ENCODE measurements at regions not wholly inside any gene's neighbourhood (a gene's known extent, or its start where the extent isn't known, plus 50 kb on each side); places are given as distances from the start of the nearest gene placed in this dataset.

GRCh38 chr4:20395160-20395773 is 143.6 kb downstream of the SLIT2 start:
- DNase-seq = peak; percentile 15
- Histone ChIP-seq H4K5ac (ENCODE audit: low read depth, low read length) (no peak overlapping the region), H3K4me2 (ENCODE audit: low read depth, low read length) (no peak overlapping the region), H3K9me3 (ENCODE audit: control insufficient read depth, insufficient read depth, low read length) (no peaks in the 10 kb centered on the region), H3K18ac (ENCODE audit: low read depth, low read length) (no peak overlapping the region), H3K14ac (replicated peaks; ENCODE audit: low read depth, low read length) (no peak overlapping the region), H2AK5ac (ENCODE audit: low read depth, low read length) (no peak overlapping the region), H4K20me1 (ENCODE audit: insufficient read depth, low read length) (no peaks in the 10 kb centered on the region), H3K36me3 (ENCODE audit: control insufficient read depth, insufficient read depth, low read length) (no peaks in the 10 kb centered on the region), H2BK5ac (ENCODE audit: low read depth, low read length, poor library complexity, severe bottlenecking) (no peak overlapping the region), H3K27me3 (ENCODE audit: control insufficient read depth, insufficient read depth, low read length) (no peaks in the 10 kb centered on the region), H4K8ac (ENCODE audit: low read depth in 2 of 2, low read length in 2 of 2) (no peak overlapping the region), H2AFZ (replicated peaks; ENCODE audit: low read length, poor library complexity) (no peak overlapping the region), H2BK15ac (ENCODE audit: low read depth, low read length) (no peak overlapping the region), H3K56ac (ENCODE audit: extremely low read depth, insufficient read depth, low read length) (no peak overlapping the region), H3K9ac (ENCODE audit: low read depth, low read length) (no peak overlapping the region), H4K91ac (ENCODE audit: insufficient read depth, low read depth, low read length) (no peak overlapping the region), H3K4ac (ENCODE audit: low read depth, low read length) (no peak overlapping the region), H3K27ac (ENCODE audit: insufficient read depth, low read length) (no peak overlapping the region), H2BK20ac (ENCODE audit: low read depth, low read length) (no peak overlapping the region), H2BK120ac (ENCODE audit: low read depth, low read length) (no peak overlapping the region), H3K9me1 (ENCODE audit: insufficient read depth, low read length) (no peaks in the 10 kb centered on the region), H2AK9ac (replicated peaks; ENCODE audit: low read depth, low read length, poor library complexity) (no peak overlapping the region), H3K79me1 (ENCODE audit: low read depth in 1 of 2, low read length in 2 of 2) (no peaks in the 10 kb centered on the region), H3K23ac (ENCODE audit: low read depth, low read length) (no peak overlapping the region), H3K4me1 (ENCODE audit: control insufficient read depth, insufficient read depth, low read length) (no peaks in the 10 kb centered on the region), H3K4me3 (ENCODE audit: insufficient read depth, low read depth, low read length) (no peak overlapping the region)
- POLR2A ChIA-PET (ENCODE audit: unreplicated experiment) = no interaction called here
- CTCF ChIA-PET = interaction anchor here (0.9 to 1.2 kb wide), 4 partner anchors 10 to 130 kb away, joined by 3 to 5 read pairs (median 4); no protein-coding TSS in a partner anchor
- dilution Hi-C loops (cut with HindIII; ENCODE audit: low sequenced_read_pairs, unreplicated experiment) = no loop called here
- in situ Hi-C loops (cut with MboI; ENCODE audit: low sequenced_read_pairs) = no loop called here
- BruUV-seq (replicated peaks) = no TSS peak
- no CpG with 5 or more reads among the region's 3 CpGs for WGBS, 2 experiments (ENCODE audit: extremely low coverage in 2 of 2, insufficient read length in 1 of 2)
- TF ChIP-seq FOS (IDR thresholded peaks at IDR 0.05; ENCODE audit: low read depth, low read length) (no peak), MAFK (IDR thresholded peaks at IDR 0.05; ENCODE audit: low read depth, low read length) (no peak), RFX5 (IDR thresholded peaks at IDR 0.05; ENCODE audit: low read depth, low read length) (no peak), POLR2A (IDR thresholded peaks at IDR 0.05; ENCODE audit: low read depth, low read length) (no peak)
- TF ChIP-seq, protein P1, sequence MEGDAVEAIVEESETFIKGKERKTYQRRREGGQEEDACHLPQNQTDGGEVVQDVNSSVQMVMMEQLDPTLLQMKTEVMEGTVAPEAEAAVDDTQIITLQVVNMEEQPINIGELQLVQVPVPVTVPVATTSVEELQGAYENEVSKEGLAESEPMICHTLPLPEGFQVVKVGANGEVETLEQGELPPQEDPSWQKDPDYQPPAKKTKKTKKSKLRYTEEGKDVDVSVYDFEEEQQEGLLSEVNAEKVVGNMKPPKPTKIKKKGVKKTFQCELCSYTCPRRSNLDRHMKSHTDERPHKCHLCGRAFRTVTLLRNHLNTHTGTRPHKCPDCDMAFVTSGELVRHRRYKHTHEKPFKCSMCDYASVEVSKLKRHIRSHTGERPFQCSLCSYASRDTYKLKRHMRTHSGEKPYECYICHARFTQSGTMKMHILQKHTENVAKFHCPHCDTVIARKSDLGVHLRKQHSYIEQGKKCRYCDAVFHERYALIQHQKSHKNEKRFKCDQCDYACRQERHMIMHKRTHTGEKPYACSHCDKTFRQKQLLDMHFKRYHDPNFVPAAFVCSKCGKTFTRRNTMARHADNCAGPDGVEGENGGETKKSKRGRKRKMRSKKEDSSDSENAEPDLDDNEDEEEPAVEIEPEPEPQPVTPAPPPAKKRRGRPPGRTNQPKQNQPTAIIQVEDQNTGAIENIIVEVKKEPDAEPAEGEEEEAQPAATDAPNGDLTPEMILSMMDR (conservative IDR thresholded peaks at IDR 0.05; ENCODE audit: low read depth, low read length) = peak; percentile 44
- TF ChIP-seq, protein P2, sequence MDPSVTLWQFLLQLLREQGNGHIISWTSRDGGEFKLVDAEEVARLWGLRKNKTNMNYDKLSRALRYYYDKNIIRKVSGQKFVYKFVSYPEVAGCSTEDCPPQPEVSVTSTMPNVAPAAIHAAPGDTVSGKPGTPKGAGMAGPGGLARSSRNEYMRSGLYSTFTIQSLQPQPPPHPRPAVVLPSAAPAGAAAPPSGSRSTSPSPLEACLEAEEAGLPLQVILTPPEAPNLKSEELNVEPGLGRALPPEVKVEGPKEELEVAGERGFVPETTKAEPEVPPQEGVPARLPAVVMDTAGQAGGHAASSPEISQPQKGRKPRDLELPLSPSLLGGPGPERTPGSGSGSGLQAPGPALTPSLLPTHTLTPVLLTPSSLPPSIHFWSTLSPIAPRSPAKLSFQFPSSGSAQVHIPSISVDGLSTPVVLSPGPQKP (IDR thresholded peaks at IDR 0.05; ENCODE audit: borderline replicate concordance, low read depth, low read length) = no peak
- intact Hi-C loops (cut with micrococcal nuclease) = no loop called here
- ATAC-seq (ENCODE audit: low read depth) = peak; percentile 44; the same call in 1 of the 2 replicates
